ENCODE measurements at regions not wholly inside any gene's neighbourhood (a gene's known extent, or its start where the extent isn't known, plus 50 kb on each side); places are given as distances from the start of the nearest gene placed in this dataset.

DNA sequence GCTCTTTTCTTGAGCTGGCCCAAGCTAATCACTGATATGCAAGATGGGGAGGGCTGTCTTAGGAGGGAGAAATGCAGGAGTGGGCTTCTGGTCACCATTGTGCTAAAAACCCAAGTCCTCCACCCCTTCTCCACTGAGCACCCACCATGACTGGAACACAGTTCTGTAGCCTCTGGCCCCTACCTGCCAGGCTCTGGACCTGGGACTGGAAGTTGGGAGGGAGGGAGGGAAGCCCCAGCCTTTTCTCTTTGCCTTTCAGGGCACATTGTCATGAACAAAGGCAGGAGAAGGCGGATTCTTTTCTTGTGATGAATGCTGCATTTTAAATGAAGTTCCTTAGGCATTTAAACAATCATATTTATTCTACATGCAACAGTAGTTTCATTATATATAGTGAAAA lies 559.1 kb upstream of the TRPC7 start:
- FAIRE-seq, result no peak
- TF ChIP-seq POLR2A (IDR thresholded peaks at IDR 0.05; ENCODE audit: low read depth, low read length), result no peak
- DNase-seq (ENCODE audit: insufficient read length, low spot score), result no peak

DNA sequence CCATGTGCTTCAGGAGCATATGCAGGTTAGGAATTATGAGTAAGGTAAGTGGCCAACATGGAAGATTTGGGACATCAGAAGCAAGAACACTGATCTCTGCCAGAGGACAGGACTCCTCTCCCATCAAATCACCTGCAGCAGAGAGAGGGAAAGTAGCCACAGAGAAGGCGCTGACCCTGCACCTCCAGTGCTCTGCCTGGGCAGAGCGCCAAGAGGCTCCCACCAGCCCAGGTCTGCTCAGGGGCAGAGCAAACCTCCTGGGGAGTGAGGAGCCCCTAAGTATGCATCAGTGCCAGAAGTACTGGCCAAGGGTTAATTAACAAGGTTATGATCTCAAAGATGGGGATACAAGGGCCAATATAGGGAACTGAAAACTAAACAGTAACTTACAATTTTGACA lies 545.3 kb upstream of the TRPC7 start:
- no peak for TF ChIP-seq POLR2A (IDR thresholded peaks at IDR 0.05; ENCODE audit: low read depth, low read length)
- no peak for FAIRE-seq
- DNase-seq (ENCODE audit: insufficient read length, low spot score), result no peak

GRCh38 chr5:136909906-136910305 lies 544.6 kb upstream of the TRPC7 start:
- TF ChIP-seq POLR2A (IDR thresholded peaks at IDR 0.05; ENCODE audit: low read depth, low read length), result no peak
- no peak for DNase-seq (ENCODE audit: insufficient read length, low spot score)
- no peak for FAIRE-seq

GRCh38 chr5:136907371-136907770 lies 542.0 kb upstream of the TRPC7 start:
- FAIRE-seq, result no peak

DNA sequence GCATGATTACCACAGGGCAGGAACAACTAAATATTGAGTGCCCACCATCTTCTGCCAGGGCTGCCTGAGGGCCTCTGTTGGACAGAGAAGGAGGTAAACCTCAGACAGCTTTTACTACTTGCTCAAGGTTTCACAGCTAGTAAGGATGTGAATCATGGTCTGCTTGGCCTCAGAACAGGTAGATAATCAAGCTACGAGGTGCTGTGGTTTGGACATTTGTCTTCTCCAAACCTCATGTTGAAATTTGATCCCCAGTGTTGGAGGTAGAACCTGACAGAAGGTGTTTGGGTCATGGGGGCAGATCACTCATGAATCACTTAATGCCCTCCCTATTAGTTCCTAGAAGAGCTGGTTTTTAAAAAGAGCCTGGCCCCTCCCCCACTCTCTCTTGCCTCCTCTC lies 541.2 kb upstream of the TRPC7 start:
- FAIRE-seq (no peak), DNase-seq (ENCODE audit: insufficient read length, low spot score) (no peak)
- TF ChIP-seq POLR2A (IDR thresholded peaks at IDR 0.05; ENCODE audit: low read depth, low read length), result no peak

More at GRCh38 chr5:136907371-136907770, 542.0 kb upstream of the TRPC7 start:
- TF ChIP-seq POLR2A (IDR thresholded peaks at IDR 0.05; ENCODE audit: low read depth, low read length), result no peak
- DNase-seq (ENCODE audit: insufficient read length, low spot score), result no peak

DNA sequence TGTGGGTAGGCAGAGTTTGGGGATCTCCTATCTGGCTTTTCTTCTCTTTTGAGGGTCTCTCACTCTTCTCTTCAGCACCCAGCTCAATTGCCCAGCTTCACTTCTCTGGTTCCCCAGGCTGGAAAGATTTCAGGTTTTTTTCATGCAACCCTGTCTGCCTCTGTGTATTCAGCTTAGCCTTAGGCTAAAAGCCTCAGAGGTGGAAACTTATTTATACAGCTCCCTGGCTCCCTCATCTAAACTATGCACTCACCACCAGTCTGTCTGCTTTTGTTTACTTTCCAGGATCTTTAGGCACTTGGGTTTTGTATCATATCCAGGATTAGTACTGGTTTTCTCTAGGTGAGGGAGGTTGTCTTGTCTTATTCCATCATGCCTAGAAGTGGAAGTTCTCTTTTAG lies 540.2 kb upstream of the TRPC7 start:
- TF ChIP-seq POLR2A (IDR thresholded peaks at IDR 0.05; ENCODE audit: low read depth, low read length), result no peak
- DNase-seq (ENCODE audit: insufficient read length, low spot score) (no peak), FAIRE-seq (no peak)

DNA sequence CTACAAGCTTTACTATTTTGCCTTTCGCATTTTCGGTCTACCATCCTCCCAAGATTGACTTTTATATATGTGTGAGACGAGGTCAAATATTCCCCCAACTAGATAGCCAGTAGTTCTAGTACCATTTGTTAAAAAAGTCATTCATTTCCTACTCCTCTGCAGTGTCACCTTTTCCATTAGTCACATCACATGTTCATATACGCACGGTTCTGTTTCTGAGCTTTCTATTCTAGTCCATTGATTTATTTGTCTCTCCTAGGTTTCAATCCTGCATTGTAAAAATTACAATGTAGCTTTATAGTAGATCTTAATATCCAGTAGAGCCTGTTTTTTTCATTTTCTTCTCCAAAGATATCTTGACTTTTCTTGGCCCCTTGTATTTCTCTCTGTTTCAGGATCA lies 528.7 kb upstream of the TRPC7 start:
- DNase-seq (ENCODE audit: insufficient read length, low spot score) (no peak), FAIRE-seq (no peak)
- no peak for TF ChIP-seq POLR2A (IDR thresholded peaks at IDR 0.05; ENCODE audit: low read depth, low read length)

- TF ChIP-seq POLR2A (IDR thresholded peaks at IDR 0.05; ENCODE audit: low read depth, low read length), result no peak
- no peak for FAIRE-seq
- DNase-seq (ENCODE audit: insufficient read length, low spot score), result no peak
Measured at GRCh38 chr5:136892000-136892399, 526.7 kb upstream of the TRPC7 start.

DNA sequence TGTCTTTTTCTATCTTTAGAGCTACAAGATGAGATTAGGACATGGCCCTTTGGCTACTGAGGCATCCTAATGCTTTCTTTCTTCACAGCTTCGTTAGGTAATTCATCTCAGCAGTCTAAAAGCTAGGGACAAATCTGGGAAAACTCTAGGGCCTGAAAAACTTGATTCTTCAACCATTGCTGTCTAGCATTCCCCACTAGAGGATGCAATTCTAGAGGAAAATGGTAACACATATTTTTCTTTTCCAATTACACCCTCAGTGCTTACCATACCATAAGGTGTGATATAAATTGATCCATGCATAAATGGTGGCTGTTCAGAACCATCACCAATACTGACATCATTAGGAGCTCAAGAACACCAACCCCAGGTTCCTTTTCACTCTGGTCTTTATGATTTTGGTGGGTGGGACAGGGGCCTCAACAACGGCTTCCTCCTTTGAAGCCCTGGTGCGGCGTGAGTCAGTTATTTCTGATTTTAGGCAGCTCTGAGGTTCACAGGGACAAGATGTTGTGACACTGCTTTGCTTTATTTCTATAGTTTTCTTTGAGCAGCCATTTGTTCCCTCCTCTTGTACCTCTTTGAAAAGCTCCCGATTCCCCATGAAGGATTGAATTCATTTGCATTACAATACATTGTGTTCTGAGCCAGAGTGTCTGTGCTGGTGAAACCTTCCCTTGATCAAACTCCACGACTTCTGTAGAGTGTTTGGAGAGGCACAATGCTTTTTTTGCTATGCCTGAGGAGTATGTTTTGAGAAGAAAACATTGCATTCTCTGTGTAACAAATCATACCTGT lies 526.0 kb upstream of the TRPC7 start:
- TF ChIP-seq POLR2A (IDR thresholded peaks at IDR 0.05; ENCODE audit: low read depth, low read length), result no peak
- no peak for FAIRE-seq
- no peak for DNase-seq (ENCODE audit: insufficient read length, low spot score)

GRCh38 chr5:136890431-136891148 lies 525.2 kb upstream of the TRPC7 start:
- no peak for TF ChIP-seq POLR2A (IDR thresholded peaks at IDR 0.05; ENCODE audit: low read depth, low read length)
- FAIRE-seq, result no peak
- no peak for DNase-seq (ENCODE audit: insufficient read length, low spot score)

DNA sequence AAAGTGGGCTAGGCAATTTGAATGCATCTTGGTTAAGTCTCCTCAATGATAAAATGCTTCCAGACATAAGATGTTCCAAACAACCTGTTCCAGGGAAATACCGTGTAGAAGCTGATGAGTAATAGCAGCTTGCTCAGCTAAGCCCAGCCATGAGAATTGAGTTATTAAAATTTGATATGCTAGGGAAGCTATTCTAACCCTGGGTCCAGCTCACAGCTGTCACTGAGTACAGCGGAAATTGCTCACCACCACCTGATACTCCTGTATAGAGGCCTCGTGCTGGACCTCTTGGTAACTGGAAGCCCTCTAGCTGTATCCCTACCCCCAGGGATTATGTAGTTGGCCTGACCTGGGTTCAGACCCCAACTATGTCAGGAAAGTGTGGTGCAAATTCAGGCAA lies 521.3 kb upstream of the TRPC7 start:
- TF ChIP-seq POLR2A (IDR thresholded peaks at IDR 0.05; ENCODE audit: low read depth, low read length), result no peak
- FAIRE-seq (no peak), DNase-seq (ENCODE audit: insufficient read length, low spot score) (no peak)

GRCh38 chr5:136864960-136865359 lies 499.6 kb upstream of the TRPC7 start:
- no peak for TF ChIP-seq POLR2A (IDR thresholded peaks at IDR 0.05; ENCODE audit: low read depth, low read length)
- FAIRE-seq, result no peak

DNA sequence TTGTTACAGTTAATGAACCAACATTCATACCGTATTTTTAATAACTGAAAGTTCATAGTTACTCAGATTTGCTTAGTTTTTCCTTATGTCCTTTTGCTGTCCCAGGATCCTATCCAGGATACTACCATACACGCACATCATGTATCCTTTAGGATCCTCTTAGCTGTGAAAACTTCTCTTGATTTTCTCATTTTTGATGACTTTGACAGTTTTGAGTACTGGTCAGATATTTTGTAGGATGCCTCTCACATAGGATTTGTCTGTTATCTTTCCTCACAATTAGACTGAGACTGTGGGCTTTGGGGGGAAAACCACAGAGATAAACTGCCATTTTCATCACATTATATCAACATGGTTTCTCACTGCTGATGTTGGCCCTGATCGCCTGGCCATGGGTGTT lies 491.3 kb upstream of the TRPC7 start:
- FAIRE-seq (no peak), DNase-seq (ENCODE audit: insufficient read length, low spot score) (no peak)
- no peak for TF ChIP-seq POLR2A (IDR thresholded peaks at IDR 0.05; ENCODE audit: low read depth, low read length)

More at GRCh38 chr5:136864960-136865359, 499.6 kb upstream of the TRPC7 start:
- DNase-seq (ENCODE audit: insufficient read length, low spot score), result no peak

- FAIRE-seq (no peak), DNase-seq (ENCODE audit: insufficient read length, low spot score) (no peak)
- TF ChIP-seq POLR2A (IDR thresholded peaks at IDR 0.05; ENCODE audit: low read depth, low read length), result no peak
Measured at GRCh38 chr5:136853971-136854370, 488.6 kb upstream of the TRPC7 start.

DNA sequence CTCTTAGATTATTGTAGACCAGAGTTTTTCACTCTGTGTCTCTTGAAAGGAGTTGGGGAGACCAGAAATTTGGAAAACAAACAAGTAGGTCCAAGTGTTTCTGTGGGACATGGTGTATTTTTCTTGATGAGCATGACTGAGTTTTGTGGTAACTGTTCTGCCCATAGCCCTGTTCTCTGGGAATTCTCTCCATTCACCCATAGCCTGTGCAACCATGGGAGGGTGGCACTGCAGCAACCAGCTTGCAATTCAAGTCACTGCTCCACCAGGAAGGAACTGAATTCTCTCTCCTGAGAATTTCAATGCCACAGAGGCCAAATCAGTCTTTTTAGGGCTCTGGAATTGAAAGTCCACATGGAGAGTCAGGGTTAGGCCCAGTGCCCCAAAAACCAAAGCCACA lies 475.3 kb upstream of the TRPC7 start:
- no peak for TF ChIP-seq POLR2A (IDR thresholded peaks at IDR 0.05; ENCODE audit: low read depth, low read length)
- no peak for DNase-seq (ENCODE audit: insufficient read length, low spot score)
- FAIRE-seq, result no peak
